Neural cell (in vitro differentiated cells): ENCODE measurements at regions not wholly inside any gene's neighbourhood (a gene's known extent, or its start where the extent isn't known, plus 50 kb on each side); places are given as distances from the start of the nearest gene placed in this dataset.

Experiments used
- H2AFZ ChIP-seq: fragments of 200-600, 300-800 bp; sonication (generic), shearing (Covaris generic); 2 replicates; pipeline ENCODE4 v1.6.0; 2014; ENCODE audit warnings: low read depth, mild to moderate bottlenecking, antibody characterized with exemption, low read length, moderate library complexity
- H3F3A ChIP-seq: fragments of 200-600 bp; shearing (Covaris generic); 2 replicates; pipeline ENCODE4 v1.6.1; 2016; ENCODE audit warnings: mild to moderate bottlenecking, moderate library complexity, mixed read lengths, antibody characterized with exemption, low read length; ENCODE audit not compliant: insufficient read depth, poor library complexity, severe bottlenecking
- H3K27ac ChIP-seq: fragments of 200-600, 300-800 bp; sonication (generic), shearing (Covaris generic); 2 replicates; pipeline ENCODE4 v1.5.1; 2014; ENCODE audit warnings: mild to moderate bottlenecking, low read length, moderate library complexity
- H3K27me3 ChIP-seq: fragments of 300-800, 200-600 bp; sonication (generic), shearing (Covaris generic); 2 replicates; pipeline ENCODE4 v1.6.0; 2014; ENCODE audit warnings: mild to moderate bottlenecking, low read depth, low read length, moderate library complexity; ENCODE audit not compliant: insufficient read depth
- H3K36me3 ChIP-seq: fragments of 300-800, 200-600 bp; sonication (generic), shearing (Covaris generic); 2 replicates; pipeline ENCODE4 v1.5.1; 2014; ENCODE audit warnings: mild to moderate bottlenecking, antibody characterized with exemption, low read length, moderate library complexity; ENCODE audit not compliant: insufficient read depth
- H3K4me2 ChIP-seq: fragments of 300-800, 200-600 bp; sonication (generic), shearing (Covaris generic); 2 replicates; pipeline ENCODE4 v1.6.0; 2014; ENCODE audit warnings: mild to moderate bottlenecking, low read length
- H3K4me3 ChIP-seq: fragments of 300-800, 200-600 bp; sonication (generic), shearing (Covaris generic); 2 replicates; pipeline ENCODE4 v1.5.1; 2014; ENCODE audit warnings: mild to moderate bottlenecking, low read length, moderate library complexity
- H3K79me2 ChIP-seq: fragments of 200-600 bp; shearing (Covaris generic); replicated peaks from 2 replicates; pipeline ENCODE4 v1.6.0; 2014; ENCODE audit warnings: mild to moderate bottlenecking, low read length, moderate library complexity; ENCODE audit not compliant: insufficient read depth
- H3K9ac ChIP-seq: fragments of 300-800, 200-600 bp; sonication (generic), shearing (Covaris generic); 2 replicates; pipeline ENCODE4 v1.6.1; 2016; ENCODE audit warnings: mild to moderate bottlenecking, low read length, mixed read lengths
- H3K9me2 ChIP-seq: fragments of 200-600 bp; shearing (Covaris generic); 2 replicates; pipeline ENCODE4 v1.6.1; 2016; ENCODE audit warnings: mild to moderate bottlenecking, low read length, mixed read lengths; ENCODE audit not compliant: insufficient read depth
- H3K9me3 ChIP-seq: fragments of 200-600, 300-800 bp; sonication (generic), shearing (Covaris generic); 2 replicates; pipeline ENCODE4 v1.6.1; 2016; ENCODE audit warnings: mild to moderate bottlenecking, mixed run types, low read length, moderate library complexity, mixed read lengths
- H4K20me1 ChIP-seq: fragments of 200-600 bp; shearing (Covaris generic); 2 replicates; pipeline ENCODE4 v1.6.1; 2016; ENCODE audit warnings: mild to moderate bottlenecking, mixed run types; ENCODE audit not compliant: insufficient read depth
- EP300 ChIP-seq: fragments of 450-650 bp; conservative IDR thresholded peaks from 2 replicates; pipeline ENCODE4 v1.6.1; 2014; ENCODE audit warnings: antibody characterized with exemption, mild to moderate bottlenecking, moderate library complexity; ENCODE audit not compliant: poor library complexity, severe bottlenecking
- EZH2 ChIP-seq: fragments of 200-600, 300-800 bp; shearing (Covaris generic), sonication (generic); IDR thresholded peaks from 2 replicates; pipeline ENCODE4 v1.6.1; 2014; ENCODE audit warnings: antibody characterized with exemption, low read length, borderline replicate concordance, mild to moderate bottlenecking; ENCODE audit not compliant: insufficient read depth, poor library complexity, severe bottlenecking
- MXI1 ChIP-seq: fragments of 450-650 bp; conservative IDR thresholded peaks from 2 replicates; pipeline ENCODE4 v1.6.1; 2014; ENCODE audit warnings: antibody characterized with exemption, mild to moderate bottlenecking; ENCODE audit not compliant: poor library complexity, severe bottlenecking
- POLR2AphosphoS5 ChIP-seq: IDR thresholded peaks from 2 replicates; pipeline ENCODE4 v1.6.1; 2012
- RAD21 ChIP-seq: fragments of 450-650 bp; conservative IDR thresholded peaks from 2 replicates; pipeline ENCODE4 v1.6.1; 2014; ENCODE audit warnings: antibody characterized with exemption, mild to moderate bottlenecking, moderate library complexity
- REST ChIP-seq: IDR thresholded peaks from 2 replicates; pipeline ENCODE4 v1.6.1; 2012; ENCODE audit warnings: borderline replicate concordance
- SMC3 ChIP-seq: fragments of 450-650 bp; conservative IDR thresholded peaks from 2 replicates; pipeline ENCODE4 v1.6.1; 2014; ENCODE audit warnings: antibody characterized with exemption, mild to moderate bottlenecking, moderate library complexity; ENCODE audit not compliant: poor library complexity
- TAF1 ChIP-seq: IDR thresholded peaks from 2 replicates; pipeline ENCODE4 v1.6.1; 2012; ENCODE audit warnings: low read depth
- TF ChIP-seq, protein P1 (sequence below): fragments of 450-650 bp; IDR thresholded peaks from 2 replicates; pipeline ENCODE4 v1.5.1; 2014; ENCODE audit warnings: antibody characterized with exemption, mild to moderate bottlenecking, moderate library complexity; ENCODE audit not compliant: poor library complexity, severe bottlenecking

GRCh38 chr14:22159957-22160356 is 429.1 kb downstream of the DAD1 start:
- no peaks in the 10 kb centered on the region for H3F3A ChIP-seq
- H3K9ac ChIP-seq = no peak overlapping the region
- no peak overlapping the region for H3K4me2 ChIP-seq
- H3K27ac ChIP-seq = no peak overlapping the region
- H4K20me1 ChIP-seq = no peaks in the 10 kb centered on the region
- no peak overlapping the region for H2AFZ ChIP-seq
- TF ChIP-seq, protein P1, sequence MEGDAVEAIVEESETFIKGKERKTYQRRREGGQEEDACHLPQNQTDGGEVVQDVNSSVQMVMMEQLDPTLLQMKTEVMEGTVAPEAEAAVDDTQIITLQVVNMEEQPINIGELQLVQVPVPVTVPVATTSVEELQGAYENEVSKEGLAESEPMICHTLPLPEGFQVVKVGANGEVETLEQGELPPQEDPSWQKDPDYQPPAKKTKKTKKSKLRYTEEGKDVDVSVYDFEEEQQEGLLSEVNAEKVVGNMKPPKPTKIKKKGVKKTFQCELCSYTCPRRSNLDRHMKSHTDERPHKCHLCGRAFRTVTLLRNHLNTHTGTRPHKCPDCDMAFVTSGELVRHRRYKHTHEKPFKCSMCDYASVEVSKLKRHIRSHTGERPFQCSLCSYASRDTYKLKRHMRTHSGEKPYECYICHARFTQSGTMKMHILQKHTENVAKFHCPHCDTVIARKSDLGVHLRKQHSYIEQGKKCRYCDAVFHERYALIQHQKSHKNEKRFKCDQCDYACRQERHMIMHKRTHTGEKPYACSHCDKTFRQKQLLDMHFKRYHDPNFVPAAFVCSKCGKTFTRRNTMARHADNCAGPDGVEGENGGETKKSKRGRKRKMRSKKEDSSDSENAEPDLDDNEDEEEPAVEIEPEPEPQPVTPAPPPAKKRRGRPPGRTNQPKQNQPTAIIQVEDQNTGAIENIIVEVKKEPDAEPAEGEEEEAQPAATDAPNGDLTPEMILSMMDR = no peak
- TF ChIP-seq SMC3 (no peak), MXI1 (no peak), REST (no peak), EP300 (no peak), RAD21 (no peak), TAF1 (no peak), POLR2AphosphoS5 (no peak), EZH2 (no peak)
- H3K4me3 ChIP-seq = no peak overlapping the region
- H3K79me2 ChIP-seq = no peaks in the 10 kb centered on the region
- H3K9me2 ChIP-seq = no peaks in the 10 kb centered on the region
- no peaks in the 10 kb centered on the region for H3K9me3 ChIP-seq
- no peaks in the 10 kb centered on the region for H3K27me3 ChIP-seq
- no peaks in the 10 kb centered on the region for H3K36me3 ChIP-seq

DNA sequence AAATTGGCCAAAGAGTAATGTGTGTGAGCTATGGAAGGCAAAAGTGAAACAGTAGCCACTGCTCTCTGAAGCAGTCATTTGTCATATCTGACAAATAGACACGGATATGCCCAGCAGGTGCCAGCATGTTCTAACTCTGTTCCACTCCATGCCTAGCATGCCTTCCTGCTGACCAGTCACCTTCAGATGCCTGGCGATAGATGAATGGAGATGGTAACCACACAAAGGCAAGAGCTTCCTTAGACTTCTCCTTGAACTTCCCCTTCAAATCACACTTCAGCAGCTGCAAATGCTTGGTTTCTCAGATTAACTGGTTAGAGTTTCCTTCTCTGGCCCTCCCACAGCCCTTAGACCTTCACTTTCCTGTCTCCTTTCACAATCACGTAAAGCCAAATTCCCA is 429.9 kb downstream of the DAD1 start:
- Histone ChIP-seq H2AFZ (no peak overlapping the region), H3K27me3 (no peaks in the 10 kb centered on the region), H3K9me3 (no peaks in the 10 kb centered on the region), H3K36me3 (no peaks in the 10 kb centered on the region), H3K4me2 (no peak overlapping the region), H3K4me3 (no peak overlapping the region), H3K9ac (no peak overlapping the region), H3F3A (no peaks in the 10 kb centered on the region), H3K79me2 (no peaks in the 10 kb centered on the region), H4K20me1 (no peaks in the 10 kb centered on the region), H3K9me2 (no peaks in the 10 kb centered on the region), H3K27ac (no peak overlapping the region)
- no peak for TF ChIP-seq EP300
- TF ChIP-seq REST = no peak
- TF ChIP-seq, protein P1 = no peak
- no peak for TF ChIP-seq POLR2AphosphoS5
- no peak for TF ChIP-seq RAD21
- TF ChIP-seq MXI1 = no peak
- TF ChIP-seq EZH2 = no peak
- TF ChIP-seq TAF1 = no peak
- no peak for TF ChIP-seq SMC3
